ENCODE measurements at regions not wholly inside any gene's neighbourhood (a gene's known extent, or its start where the extent isn't known, plus 50 kb on each side); places are given as distances from the start of the nearest gene placed in this dataset.
"Not testable (repeated sequence)": the region's sequence is repeated elsewhere in the genome, so short reads cannot be mapped to it uniquely, and the experiment has no call there.

DNA sequence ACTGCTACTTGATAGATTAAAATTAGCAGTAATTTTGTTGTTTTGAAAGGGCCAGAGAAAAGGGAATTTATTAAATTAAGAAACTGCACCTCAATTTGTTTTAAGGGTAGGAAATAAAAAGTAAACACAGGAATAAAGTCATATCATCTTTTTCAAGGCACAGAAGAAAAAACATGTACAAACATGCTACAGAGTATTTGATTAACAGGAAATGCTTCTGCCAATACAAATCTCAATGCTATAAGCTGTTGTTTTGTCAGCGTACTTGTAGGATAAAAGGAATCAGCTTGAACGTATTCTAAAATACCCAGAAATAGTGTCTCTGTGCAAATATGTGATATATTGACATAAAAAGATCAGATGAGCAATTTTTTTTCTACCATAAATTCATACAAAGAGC lies 474.0 kb upstream of the MGAT4C start:
- no peak for DNase-seq

DNA sequence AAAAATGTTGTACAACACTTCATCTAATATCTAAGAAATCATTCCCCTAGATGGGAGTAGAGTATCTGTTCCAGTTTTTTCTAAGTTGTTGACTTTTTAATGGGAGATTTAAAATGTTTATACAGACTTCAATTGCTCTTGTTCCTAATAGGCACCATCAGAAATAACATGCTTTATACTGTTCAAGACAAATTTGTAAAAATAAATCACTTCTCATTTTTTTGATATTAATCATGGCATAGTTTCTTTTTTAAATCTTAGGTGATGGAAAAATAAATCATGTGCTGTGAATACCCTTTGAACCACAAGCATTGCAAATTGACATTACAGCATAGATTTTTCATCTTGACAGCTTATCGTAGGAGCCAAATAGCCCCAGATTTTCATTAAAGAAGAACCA lies 473.5 kb upstream of the MGAT4C start:
- DNase-seq: no peak

DNA sequence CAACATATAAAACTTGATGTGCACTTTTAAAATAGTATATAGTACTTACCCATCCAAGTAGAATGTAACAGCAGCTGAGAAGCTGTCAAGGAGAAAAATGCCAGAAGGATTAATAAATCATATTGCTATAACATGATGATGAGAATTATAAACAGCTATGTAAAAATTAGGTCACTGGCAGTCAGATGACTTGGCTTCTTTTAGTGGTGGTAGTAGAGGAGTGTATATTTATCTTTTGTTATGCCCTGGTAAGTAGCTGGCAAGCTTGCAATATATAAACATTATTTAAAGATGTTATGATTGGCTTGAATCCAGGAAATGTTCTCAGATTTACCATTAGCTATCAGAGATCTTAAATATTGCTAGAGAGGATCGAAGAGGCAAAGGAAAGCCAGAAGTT lies 471.0 kb upstream of the MGAT4C start:
- DNase-seq: no peak

DNA sequence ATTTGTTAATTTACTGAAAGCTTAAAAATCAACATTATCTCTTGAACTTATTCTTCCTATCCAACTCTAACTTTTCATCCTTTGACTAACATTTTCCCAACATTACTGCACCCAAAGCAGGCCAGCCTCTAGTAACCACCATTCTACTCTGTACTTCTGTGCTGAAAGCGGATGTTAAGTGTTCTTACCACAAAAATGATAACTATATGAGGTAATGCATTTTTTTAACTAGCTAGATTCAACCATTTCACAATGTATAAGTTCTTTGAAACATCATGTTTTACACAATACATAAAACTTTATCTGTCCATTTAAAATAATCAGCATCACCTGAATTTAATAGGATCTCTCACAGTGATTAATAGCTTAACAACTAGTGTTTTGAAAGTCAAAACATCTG lies 468.5 kb upstream of the MGAT4C start:
- no peak for DNase-seq

DNA sequence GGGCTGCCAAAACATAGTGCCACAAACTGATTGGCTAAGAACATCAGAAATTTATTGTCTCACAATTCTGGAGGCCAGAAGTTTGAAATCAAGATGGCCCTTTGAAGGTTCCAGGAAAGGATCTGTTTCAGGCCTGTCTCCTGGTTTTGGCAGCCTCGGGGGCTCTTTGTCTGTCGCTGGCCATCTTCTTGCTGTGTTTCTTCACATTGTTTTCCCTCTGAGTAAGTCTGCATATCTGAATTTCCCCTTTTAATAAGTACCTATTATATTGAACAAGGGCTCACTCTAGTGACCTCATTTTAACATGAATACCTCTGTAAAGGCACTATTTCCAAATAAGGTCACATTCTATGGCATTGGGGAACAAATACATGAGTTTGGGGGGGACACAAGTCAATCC lies 467.1 kb upstream of the MGAT4C start:
- DNase-seq: no peak

DNA sequence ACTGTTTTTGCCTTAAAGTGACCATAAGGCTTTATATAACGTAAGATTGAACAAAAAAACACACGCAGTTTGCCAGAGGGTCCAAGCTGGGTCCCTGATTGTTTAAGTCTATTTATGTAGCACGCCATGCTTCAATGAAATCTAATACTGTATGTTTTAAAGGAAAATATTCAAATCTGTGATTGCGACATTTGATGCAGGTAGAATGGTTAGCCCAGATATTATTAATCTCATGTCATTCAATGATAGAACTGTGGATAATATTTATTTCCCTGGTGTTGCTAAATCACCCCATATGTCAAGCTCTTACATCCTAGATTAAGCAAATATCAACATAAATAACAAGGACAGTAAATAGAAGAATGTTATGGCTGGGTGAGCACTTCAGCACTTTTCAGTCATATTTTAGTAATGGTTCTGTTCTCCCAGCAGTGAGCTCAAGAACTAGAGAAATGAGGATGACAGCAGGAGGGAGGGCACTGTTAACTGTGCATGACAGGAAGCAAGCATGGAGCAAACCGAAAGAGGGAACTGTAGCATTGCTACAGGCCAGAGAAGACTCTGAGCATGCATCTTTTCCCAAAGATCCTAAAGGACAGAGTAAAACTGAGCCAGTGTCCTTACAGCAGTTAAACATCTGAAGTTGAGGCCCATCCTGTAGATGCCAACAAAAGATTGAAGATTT lies 465.7 kb upstream of the MGAT4C start:
- no peak for DNase-seq

DNA sequence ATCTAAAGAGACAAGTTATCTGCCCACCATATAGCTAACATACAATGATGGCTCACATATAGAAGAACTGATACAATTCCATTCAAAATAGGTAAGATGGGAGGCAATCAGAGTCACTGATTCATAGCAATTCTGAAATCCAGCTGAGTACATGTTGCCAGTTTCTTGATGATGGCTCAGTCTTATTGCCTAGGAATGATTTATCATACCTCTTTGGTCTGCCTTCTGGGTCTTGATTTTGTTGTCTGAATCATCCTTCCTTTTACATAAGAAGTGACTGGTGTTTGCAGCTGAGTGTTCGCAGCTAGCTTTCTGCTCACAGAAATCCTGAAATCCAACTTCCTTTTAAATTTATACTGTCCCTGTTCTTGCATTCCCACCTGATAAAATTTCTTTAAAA lies 463.2 kb upstream of the MGAT4C start:
- DNase-seq: no peak

DNA sequence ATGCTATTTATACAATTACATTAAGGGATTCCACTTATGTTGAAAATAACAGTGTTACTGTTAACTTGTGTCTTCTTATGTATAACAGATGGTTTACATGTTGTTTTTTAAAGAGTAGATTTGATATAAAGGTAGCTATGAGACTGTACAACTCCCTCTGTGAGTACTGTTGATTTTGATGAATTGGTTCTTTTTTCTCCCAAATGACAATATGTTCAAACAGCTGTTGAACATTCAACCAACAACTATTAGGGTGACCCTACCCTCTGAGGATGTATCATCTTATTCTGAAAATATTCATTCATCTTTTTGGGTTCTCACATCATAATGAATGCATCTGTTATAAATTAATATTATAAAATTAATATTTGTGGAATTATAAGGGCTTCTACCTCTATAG lies 456.9 kb upstream of the MGAT4C start:
- no peak for DNase-seq

DNA sequence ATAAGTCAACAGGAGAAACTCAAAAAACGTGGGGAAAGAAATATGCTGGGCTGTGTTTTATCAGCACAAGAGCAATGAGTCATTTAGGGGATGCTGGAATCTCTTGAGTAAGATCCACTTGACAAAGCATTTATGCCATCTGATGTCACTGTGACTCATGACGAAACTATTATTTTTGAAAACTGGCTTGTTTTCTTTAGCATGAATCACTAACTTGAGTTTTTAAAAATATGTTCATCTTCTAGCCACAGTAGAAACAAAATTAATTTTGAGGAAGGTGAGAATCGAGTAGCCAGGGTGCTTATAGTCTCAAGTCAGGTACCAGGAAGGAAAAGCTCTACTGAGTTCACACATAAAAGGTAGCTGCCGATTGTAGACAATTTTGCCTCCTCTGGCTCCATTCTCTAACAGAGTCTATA lies 456.2 kb upstream of the MGAT4C start:
- DNase-seq: no peak

DNA sequence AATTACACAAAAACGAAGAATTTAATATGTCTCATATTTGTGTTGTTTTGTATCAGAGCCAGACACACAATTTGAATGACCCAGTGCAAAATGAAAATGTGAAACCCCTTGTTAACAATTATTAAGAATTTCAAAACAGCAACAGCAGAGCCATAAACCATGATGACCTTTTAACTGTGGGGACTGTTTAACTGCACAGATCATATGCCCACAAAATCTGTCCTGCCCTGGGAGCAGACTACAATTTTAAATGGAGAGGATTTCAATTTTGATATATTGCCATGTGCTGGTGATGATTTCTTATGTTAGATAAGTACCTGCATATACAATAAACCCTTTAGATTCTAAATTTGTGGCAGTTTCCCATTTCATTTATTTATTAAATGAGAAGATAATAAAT lies 455.5 kb upstream of the MGAT4C start:
- no peak for DNase-seq

DNA sequence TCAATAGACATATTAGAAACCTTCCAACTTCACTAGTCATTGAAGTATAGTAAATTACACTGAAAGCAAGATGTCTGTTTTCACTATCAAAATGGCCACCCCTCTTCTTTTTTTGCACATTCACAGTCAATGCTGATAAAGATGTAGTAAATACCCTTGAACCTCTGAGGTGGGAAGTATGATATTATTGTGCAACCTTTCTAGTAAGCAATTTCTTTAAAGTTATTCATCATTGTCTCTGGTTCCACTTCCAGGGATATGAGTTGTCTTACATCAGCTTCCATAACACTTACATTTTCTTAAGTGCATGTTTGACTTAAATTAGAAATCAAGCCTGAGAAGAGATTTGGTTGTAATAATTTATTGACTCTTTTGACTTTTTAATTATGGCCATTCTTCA lies 453.9 kb upstream of the MGAT4C start:
- DNase-seq: no peak

DNA sequence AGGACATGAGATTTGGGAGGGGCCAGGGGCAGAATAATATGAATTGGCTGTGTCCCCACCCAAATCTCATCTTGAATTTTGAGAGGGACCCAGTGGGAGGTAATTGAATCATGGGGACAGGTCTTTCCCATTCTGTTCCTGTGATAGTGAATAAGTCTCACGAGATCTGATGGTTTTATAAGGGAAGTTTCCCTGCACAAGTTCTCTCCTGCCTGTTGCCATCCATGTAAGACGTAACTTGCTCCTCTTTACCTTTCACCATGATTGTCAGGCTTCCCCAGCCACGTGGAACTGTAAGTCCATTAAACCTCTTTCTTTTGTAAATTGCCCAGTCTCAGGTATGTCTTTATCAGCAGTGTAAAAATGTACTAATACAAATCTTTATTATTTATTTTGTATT lies 452.8 kb upstream of the MGAT4C start:
- not testable (repeated sequence) for DNase-seq

DNA sequence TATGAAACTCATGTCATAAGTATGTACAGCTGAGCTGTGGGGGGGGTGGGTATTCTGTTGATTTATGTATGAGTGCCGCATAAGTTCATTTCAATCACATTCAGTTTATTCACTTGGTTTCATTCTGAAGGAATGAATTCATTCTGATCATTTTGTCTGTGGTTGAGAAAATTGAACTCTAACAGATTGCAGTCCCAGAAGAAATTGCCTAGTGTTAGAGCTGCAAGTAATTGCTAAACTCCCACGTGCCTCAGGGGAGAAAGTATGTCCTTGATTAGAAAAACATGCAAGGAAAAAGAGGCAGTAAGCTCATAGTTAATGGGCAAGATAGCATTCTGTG lies 442.4 kb upstream of the MGAT4C start:
- no peak for DNase-seq

DNA sequence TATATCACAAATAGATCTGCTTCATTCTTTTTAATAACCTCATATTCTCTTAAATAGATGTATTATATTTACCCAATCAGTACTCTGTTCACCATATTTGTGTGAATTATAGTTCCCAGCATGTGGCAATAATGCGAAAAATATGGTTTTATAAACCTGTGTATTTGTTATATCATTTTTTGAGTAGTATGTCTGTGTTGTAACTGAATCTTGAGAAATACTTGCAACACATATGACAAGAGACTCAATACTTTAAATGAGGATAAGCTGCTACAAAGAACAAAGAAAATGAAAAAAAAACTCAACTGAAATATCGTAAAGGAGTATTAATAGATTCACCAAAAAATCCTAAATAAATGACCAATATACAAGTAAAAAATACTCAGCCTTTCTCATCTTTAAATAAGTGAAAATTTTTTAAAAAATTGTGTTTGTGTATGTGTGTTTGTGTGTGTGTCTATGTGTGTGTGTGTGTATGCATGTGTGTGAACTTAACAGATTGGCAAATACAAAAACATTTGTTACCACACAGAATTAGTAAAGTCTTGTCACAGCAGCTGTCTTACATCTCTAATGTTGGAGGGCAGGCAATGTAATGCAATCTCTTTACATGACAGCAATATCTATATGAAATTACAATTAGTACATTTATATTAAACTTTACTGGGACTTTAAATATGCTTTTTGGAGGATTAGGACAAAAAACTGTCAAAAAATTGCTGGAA lies 441.9 kb upstream of the MGAT4C start:
- DNase-seq: no peak

DNA sequence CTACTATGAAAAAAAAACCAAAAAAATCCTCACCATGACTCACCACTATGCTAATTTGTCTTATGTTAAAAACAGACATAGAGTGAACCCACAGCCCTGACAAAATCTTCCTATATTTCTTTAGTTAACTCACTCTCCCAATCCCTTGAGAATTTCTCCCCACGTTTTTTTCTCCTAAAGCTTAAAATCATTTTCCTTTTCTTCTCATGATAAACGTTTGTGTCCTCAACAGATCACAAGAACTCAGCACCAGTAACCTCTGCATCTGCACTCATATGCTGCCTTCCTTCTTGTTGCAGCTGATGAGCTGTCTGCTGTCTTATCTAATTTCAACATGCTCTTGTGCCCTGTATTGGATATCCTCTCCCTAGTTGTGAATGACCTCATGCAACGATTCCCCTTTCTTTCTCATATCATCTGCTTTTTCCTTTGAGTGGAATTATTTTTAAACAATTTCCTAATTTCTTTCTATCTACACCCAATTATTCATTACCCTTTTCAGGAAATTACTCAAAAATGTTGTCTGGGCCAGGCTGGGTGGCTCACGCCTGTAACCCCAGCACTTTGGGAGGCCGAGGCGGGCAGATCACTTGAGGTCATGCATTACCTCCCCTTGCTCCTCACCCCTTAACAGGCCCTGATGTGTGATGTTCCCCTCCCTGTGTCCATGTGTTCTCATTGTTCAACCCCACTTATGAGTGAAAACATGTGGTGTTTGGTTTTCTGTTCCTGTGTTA lies 427.5 kb upstream of the MGAT4C start:
- no peak for DNase-seq

DNA sequence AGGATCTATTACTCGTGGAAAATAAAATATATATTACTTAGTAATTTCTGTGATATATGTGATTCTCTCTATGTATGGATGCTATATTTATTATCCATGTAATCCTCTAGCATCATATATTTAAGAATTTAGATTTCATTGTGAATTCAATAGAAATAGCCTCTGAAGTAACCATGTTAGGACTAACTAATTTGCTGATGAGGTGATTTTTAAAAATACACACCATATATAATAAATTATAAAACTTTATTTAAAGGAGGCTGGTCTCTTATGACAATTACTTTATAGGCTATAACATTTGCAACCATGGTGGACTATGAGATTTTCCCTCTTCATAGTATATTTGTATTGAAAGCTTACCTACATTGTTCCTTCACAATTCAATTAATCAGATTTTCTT lies 424.9 kb upstream of the MGAT4C start:
- no peak for DNase-seq

DNA sequence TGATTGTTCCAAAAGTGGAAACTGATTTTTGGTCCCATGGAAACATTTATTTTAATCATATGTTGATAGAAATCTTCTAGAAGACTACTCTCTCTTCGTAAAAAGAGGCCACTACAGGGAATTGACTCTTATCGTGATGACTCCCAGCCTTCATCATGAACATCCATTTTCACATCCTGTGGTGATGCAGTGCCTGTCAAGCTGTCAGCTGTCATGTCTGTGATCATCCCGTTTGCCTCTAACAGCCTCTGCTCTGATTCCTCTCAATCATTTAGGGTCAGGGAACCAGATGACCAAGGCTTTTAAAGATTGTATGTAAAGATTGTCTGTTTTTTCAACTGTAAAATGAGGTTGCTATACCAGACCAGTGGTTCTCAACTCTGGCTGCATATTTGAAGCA lies 419.0 kb upstream of the MGAT4C start:
- no peak for DNase-seq

DNA sequence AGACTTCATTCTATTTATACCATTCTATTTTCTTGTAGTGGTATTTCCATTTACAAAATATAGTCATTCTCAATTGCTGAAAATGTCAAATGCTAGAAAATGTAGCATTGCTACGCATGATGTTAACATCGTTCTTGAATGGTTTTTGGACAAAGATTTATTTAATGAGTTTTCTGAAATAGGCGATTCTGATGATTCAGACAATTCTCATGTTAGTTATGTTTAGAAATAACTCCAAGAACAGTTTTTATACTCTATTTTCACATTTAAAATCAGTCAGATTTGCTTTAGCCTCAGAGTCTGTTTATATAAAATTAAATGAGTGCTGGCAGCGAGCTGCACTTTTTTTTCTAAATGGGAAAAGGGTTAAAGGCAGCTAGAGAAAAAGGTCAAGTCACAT lies 414.8 kb upstream of the MGAT4C start:
- no peak for DNase-seq

DNA sequence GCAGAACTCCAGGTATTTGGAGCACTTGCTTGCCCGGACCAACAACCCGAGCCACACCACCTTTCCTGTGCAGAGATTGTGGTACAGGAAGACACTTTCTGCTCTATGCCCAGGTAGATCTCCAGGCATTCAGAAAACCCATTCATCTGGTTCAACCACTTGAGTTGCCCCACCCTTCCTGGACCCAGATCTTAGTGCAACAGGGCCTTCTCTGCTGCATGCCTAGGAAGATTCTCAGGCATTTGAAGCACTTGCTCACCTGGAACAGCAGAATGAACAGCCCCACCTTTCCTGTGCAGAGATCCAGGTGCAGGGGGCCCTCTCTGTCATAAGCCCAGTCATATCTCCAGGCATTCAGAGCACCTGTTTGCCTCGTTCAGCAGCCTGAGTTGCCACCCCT lies 412.8 kb upstream of the MGAT4C start:
- DNase-seq: no peak

DNA sequence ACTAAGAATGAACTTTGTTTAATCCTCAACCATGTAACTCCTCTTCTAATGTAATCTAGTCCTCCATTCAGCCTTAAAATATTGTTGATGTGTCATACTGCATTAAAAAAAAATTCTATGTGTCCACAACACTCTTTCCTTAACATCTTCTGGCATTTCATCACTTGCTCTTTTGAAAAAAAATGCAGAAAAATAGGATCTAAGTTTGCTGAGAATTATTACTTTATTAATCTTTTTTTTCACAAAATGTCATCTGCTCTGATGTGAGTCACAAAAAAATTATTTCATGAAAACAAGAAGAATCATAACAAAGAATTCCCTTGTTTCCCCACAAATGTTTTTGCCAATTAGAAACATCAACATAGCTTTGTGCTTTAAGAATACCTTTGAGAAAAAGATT lies 410.1 kb upstream of the MGAT4C start:
- DNase-seq: no peak

DNA sequence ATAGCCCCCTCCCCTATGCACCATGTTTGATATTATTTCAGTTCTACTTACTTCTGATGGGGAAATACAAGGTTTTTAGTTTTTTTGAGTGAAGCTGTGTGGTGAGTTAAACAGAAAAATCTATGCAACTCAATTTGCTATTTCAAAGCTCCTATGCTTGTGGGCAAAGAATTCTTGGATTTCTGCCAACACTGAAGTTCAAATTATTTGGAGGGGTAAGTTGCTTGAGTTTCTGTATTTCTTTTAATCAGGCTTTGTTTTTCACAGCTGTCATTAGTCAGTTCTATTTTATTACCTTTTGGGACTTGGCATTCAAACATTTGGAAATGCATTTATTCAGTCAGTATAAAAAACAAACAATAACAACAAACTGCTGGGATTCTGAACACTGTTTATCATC lies 407.5 kb upstream of the MGAT4C start:
- DNase-seq: no peak

DNA sequence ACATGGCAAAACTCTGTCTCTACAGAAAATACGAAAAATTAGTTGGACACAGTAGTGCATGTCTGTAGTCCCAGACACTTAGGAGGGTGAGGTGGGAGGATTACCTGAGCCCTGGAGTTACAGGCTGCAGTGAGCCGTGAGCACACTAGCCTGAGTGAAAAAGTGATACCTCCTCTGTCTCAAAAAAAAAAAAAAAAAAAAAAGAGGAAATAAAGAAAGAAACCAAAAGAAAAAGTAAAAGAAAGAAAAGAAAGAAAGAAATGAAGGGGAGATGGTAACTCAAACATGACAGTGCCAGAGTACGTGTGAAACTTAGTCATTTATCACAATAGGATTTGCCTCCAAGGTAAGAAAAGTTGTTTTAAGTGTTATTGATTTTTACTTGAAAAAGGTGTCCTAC lies 407.0 kb upstream of the MGAT4C start:
- DNase-seq: no peak

DNA sequence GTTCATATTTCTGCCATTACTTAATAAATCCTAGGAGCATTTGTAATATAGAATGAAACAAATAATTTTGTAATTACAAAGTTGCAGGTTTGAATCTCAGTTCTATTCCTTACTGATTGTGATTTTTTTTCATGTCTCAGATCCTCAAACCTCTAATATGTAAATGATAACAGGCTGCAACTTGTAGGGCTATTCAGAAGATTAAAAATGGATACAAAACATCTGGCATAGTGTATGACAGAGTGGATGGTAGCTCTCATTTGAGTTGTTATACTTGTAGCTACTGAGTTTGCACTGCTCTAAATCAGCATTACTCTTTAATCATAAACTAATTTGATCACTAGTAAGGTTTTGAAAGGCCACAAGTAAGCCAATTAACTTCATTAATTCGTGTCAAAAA lies 406.3 kb upstream of the MGAT4C start:
- no peak for DNase-seq

DNA sequence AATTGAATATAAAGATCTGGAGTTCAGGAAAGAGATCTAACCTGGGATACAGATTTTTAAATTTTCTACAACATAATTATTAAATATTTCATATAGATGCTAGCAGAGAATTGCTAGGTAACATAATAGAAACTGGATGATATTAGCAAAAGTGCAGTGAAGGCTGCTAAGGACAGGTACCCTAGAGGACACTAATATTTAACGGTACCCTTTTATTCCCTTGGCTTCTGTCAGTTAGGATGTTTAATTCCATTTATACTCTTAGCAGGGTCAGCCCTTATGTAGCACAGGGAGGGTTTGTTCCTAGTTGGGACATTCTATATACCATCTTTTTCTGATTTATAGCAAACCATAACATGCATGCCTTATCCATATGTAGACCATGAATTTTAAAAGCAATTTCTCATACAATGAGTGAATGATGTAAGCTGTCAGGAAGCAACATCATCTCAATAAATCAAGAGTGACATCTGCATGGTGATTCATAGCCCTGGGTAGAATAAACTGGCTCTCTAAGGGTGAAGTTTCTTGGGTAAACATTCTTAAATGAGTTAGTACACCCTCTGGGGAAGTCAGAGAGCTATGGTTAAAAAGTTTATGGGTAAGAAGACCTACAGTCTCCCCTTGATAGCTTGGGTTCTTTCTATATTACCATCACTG lies 404.4 kb upstream of the MGAT4C start:
- DNase-seq: no peak
